HG03060 (cell line): ENCODE measurements at regions not wholly inside any gene's neighbourhood (a gene's known extent, or its start where the extent isn't known, plus 50 kb on each side); places are given as distances from the start of the nearest gene placed in this dataset.
A peak's percentile ranks its signal among the peaks of the same experiment; 100 is the strongest.
"Not testable (repeated sequence)": the region's sequence is repeated elsewhere in the genome, so short reads cannot be mapped to it uniquely, and the experiment has no call there.

Experiments used
- ATAC-seq: cut with Tn5 transposase; IDR thresholded peaks from one replicate; pipeline ENCODE4 v1.9.1; 2021; ENCODE audit warnings: low read depth, moderate number of reproducible peaks; ENCODE audit not compliant: unreplicated experiment

DNA sequence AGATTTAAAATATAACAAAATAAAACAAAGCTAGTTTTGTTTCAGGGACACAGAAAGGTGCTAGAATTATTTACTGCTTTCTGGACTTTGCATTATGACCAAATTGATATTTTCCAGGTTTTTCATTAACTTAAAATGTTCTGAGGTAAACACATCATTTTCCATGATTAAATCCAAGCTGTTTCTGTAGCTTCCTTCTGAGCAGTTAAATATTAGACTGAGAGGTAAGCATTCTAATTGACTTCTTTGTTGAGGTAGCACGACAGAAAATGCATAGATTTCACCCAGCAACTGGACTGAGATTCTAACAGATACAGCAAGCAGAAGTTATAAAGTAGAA, 98.3 kb downstream of the BMP4 start:
- no peak for ATAC-seq

DNA sequence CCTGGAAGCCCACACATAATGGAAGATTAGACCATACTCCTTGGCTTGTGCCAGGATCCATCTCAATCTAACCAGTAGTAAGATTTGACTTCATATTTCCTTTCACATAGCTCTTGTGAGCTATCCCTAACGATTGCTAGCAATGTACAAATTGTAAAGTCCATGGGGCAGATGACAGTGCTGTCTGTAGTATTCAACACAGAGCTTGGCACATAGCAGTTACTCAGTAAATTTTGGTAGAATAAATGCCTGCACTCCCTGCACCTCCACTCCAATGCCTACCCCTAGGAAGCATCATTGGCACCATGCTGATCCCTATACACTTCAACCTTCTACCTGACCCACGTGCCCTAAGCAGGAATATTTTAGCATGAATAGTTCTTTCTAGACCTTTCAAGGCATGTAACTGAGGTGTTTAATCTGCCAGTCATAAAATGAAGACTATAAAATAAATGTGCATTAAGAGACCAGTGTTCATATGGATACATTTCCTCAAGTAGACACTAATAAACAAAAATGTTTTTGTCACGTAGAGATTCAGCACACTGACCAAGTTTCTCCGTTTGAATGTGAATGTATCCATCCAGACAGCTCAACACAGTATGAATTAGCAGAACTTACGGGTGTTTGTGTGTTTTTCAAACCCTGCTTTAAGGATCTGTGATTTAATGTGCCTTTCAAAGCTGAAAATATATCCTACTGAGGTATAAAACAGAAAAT, 98.8 kb downstream of the BMP4 start:
- no peak for ATAC-seq

- no peak for ATAC-seq
These were observed 101.1 kb downstream of the BMP4 start for GRCh38 chr14:53855574-53855973.

DNA sequence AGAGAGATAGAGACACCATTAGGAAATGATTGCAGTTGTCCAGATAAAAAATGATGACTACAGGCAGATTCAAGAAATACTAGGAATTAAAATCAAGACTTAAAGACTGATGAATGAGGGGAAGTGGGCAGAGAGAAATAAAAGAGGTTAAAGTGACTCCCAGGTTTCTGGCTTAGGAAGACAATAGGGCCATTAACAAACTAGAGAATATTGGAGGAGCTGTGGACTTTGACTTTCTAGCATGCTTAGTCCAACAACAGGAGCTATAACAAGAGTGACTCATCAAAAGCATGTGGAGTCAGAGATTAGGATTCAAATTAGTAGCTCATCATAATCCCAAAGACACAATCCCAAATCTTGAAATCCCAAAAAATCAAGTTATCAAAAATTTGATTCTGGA, 101.5 kb downstream of the BMP4 start:
- ATAC-seq, result no peak

- no peak for ATAC-seq
These were observed 105.1 kb downstream of the BMP4 start for GRCh38 chr14:53851394-53852090.

DNA sequence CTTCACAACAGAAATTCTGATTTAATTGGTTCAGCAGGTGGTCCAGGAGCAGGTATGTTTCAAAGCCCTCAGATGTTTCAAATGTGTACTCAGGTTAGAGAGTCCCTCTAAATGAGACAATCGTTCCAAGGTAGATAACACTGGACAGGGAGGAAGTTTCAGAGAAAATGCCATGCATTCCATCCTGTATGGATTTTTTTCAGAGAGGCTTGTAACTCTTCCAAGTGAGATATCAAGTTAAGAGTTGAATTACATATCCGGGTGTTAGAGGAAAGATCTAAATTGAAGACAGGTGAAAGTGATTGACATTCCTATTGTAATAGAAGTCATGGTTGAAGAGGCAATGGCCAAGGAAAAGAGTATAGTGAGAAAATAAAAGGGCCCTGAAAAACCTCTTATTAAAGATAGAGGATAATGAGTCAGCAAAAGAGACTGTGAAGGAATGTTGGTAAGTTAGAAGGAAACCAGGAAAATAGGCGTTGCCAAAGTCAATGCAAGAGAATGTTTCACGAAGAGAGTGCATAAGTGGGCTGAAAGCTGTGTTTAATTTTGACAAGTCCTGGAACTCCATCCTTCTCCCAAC, 105.8 kb downstream of the BMP4 start:
- ATAC-seq, result no peak

- ATAC-seq, result no peak
These were observed 107.1 kb downstream of the BMP4 start for GRCh38 chr14:53849549-53849948.

- no peak for ATAC-seq
These were observed 107.8 kb downstream of the BMP4 start for GRCh38 chr14:53848854-53849253.

DNA sequence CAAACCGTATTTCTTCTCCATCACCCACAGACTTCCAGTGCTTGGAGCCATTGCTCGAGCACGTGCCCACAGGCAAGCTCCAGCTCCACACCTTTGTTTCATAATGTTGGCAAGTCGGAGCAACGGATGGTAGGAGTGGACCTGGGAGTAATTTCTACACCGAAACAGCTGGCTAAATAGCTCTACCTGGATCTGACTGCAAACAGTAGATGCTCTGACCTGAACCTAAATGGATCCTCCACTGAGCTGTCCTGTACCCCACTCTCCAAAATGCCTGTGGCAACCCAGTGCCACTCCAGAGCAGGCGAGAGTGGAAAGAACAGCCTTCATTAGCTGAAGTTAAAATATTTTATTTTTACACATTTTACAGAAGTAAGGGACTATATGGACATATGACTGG, 108.7 kb downstream of the BMP4 start:
- no peak for ATAC-seq

DNA sequence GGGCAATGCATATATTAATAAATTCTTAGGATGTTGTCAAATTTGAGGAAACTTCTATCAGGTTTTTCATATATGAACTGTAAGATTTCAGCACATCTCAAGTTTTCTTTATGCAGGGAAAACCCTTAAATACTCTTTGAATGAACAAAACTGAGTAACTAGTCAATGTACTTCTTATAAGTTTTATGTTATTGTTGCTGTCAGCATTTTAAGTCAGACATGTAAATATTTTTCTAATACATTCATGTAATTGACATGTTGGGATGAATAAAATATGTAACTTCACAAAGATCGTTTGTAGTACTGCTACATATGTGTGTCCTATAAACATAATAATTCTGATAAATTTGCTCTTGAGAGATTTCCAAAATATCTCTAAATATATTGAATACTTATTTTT, 109.6 kb downstream of the BMP4 start:
- no peak for ATAC-seq

DNA sequence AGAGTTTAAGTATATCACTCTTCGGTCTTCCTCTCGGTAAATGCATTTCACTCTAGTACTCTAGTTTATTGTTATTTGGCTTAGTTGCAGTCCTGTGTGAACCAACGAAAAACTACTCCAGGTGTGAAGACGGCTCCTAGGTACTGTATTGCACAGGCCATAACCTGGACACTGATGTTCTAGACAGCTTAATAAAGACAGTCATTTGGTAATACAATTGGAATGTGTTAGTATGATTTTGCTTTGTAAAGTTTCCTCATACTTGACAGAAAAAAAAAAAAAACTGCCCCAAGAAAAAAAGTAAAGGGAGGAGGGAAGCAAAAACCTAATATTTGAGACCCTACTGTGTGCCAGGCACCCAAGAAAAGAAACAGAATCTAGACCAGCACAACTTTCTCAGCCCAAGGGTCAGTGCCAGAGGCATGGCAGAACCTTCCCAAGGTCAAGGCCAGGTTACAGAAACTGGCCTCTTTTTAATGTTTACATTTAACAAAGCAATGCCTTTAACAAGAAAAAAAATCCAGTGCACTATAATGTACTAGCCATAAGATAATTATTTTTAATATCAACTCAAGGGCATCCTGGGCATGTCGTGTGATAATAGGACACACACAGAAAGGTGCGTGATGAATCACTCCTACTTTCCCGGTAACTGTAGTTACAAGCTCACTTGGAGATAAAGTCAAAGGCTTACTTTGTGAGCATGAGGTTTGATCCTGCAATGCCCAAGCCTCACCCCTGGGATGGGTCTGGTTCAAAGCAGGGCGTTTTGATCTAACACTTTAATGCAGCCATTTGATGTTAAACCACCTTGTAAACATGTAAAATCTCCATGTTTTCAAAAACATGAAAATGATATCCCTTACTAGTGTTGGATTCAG, 110.6 kb downstream of the BMP4 start:
- no peak for ATAC-seq

GRCh38 chr14:53842938-53843337, 113.7 kb downstream of the BMP4 start:
- ATAC-seq, result no peak

- no peak for ATAC-seq
These were observed 115.2 kb downstream of the BMP4 start for GRCh38 chr14:53841109-53842099.

GRCh38 chr14:53840444-53840843, 116.2 kb downstream of the BMP4 start:
- ATAC-seq, result no peak

DNA sequence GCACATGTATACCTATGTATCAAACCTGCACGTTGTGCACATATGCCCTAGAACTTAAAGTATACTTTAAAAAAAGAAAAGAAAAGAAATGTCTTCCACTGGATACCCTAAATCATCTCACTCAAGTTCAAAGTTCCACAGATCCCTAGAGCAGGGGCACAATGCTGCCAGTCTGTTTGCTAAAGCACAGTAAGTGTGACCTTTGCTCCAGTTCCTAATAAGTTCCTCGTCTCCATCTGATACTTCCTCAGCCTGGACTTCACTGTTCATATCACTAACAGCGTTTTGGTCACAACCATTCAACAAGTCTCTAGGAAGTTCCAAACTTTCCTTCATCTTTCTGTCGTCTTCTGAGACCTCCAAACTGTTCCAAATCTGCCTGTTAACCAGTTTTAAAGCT, 118.3 kb downstream of the BMP4 start:
- no peak for ATAC-seq

DNA sequence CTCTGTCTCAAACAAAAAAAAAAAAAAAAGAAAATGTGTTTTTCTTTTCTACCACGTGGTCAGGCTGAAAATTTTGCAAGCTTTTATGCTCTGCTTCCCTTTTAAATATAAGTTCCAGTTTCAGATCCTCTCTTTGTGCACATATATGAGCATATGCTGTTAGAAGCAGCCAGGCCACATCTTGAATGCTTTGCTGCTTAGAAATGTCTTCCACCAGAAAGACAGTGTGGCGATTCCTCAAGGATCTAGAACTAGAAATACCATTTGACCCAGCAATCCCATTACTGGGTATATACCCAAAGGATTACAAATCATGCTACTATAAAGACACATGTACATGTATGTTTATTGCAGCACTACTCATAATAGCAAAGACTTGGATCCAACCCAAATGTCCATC, 119.0 kb downstream of the BMP4 start:
- ATAC-seq, result not testable (repeated sequence)

- no peak for ATAC-seq
These were observed 120.1 kb downstream of the BMP4 start for GRCh38 chr14:53836551-53836950.

DNA sequence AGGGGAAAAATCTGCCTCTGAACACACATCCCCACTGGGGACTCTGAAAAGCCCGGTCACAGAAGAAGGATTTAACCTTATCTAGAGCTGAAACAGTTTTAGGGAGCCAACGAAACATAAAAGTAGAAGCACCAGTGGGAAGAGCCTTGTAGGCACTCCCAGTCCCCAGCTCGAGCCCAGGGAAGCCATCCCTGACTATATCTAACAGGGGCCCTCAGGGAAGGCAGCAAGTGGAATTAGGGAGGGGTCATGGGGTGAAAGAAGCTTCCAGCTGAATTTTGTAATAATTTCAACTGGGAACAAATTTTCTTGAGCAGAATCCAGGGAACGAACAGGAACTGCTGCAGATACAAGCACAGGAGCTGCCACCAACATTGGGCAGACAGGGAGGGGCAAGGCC, 127.8 kb downstream of the BMP4 start:
- ATAC-seq, result no peak

DNA sequence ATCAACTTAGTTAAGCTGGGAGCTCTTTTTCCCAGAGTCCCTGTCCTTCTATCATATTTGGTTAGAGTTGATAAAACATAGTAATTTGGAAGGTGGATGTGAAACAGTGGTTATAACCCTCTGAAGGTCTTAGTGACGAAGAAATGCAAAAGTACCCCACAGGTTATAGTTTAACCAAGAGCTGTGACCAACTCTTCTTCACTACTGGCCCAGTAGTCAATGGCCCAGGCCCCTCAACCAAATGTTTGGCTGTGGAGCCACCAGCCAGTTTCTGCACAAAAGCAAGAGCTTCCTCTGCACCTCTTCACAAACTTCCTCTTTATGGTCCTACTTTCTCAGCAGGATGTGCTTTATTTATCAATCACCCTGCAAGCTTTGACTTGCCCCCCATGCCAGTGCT, 132.6 kb downstream of the BMP4 start:
- peak; percentile 62 for ATAC-seq

DNA sequence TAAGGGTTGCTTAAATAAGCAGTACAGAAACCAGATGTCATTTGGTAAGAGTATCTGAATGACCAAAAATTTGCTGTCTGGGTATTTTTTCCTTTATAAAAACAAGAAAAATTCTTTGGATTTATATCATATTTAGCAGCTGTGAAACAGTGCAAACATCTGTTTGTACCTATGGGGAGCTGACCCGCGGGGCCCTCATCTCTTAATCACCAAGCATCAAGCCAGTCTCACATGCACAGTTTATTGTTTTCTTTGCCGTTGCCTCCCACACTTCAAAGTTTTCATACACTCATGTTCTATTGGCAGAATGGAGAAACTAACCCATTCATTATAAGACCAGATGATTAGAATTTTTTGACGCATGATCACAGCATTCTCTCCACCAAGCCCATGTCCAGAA, 142.2 kb downstream of the BMP4 start:
- ATAC-seq, result no peak
